ENCODE measurements at regions not wholly inside any gene's neighbourhood (a gene's known extent, or its start where the extent isn't known, plus 50 kb on each side); places are given as distances from the start of the nearest gene placed in this dataset.

DNA sequence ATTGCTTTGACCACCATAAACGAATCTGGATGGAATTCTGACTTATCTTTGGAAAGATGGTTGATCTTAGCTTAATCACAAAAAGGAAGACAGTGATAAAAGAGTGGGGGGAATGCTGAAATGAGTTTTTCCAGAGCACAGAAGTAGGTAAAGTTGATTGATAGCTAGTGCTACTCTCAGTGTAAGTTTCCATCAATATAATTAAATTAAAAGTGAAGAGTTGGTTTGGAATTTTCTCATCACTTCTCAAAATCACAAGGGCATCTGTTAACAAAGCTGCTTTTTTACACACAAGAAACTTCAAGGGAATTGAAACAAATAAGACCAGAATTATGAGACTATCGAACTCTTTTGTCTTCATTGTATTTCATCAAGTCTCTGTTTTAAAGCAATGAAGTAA is 1217.3 kb downstream of the REEP3 start:
- Histone ChIP-seq H3K27ac (no peak overlapping the region), H3K4me3 (no peak overlapping the region)
- TF ChIP-seq, protein P1, sequence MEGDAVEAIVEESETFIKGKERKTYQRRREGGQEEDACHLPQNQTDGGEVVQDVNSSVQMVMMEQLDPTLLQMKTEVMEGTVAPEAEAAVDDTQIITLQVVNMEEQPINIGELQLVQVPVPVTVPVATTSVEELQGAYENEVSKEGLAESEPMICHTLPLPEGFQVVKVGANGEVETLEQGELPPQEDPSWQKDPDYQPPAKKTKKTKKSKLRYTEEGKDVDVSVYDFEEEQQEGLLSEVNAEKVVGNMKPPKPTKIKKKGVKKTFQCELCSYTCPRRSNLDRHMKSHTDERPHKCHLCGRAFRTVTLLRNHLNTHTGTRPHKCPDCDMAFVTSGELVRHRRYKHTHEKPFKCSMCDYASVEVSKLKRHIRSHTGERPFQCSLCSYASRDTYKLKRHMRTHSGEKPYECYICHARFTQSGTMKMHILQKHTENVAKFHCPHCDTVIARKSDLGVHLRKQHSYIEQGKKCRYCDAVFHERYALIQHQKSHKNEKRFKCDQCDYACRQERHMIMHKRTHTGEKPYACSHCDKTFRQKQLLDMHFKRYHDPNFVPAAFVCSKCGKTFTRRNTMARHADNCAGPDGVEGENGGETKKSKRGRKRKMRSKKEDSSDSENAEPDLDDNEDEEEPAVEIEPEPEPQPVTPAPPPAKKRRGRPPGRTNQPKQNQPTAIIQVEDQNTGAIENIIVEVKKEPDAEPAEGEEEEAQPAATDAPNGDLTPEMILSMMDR (IDR thresholded peaks at IDR 0.05): no peak
- DNase-seq (ENCODE audit: low spot score): no peak

DNA sequence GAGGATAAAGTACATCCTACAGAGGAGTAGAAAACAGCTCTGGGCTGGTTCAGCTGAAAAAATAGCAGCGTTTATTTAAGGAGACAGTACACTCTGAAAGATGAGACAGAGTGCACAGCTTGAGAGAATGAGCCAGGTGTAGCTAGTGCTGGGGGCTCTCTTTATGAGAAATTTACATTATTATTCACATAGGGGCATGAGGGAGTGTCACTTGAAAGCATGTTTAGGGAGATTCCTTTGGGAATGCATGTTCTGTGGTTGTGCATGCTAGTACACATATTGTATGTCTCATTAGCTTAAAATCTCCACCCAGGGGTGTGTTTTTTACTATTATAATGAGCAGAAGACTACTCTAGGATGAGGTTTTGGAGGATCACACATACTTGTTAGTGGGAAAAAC is 1224.4 kb downstream of the REEP3 start:
- Histone ChIP-seq H3K4me3 (no peak overlapping the region), H3K27ac (no peak overlapping the region)
- no peak for DNase-seq (ENCODE audit: low spot score)
- TF ChIP-seq, protein P1 (IDR thresholded peaks at IDR 0.05): no peak

DNA sequence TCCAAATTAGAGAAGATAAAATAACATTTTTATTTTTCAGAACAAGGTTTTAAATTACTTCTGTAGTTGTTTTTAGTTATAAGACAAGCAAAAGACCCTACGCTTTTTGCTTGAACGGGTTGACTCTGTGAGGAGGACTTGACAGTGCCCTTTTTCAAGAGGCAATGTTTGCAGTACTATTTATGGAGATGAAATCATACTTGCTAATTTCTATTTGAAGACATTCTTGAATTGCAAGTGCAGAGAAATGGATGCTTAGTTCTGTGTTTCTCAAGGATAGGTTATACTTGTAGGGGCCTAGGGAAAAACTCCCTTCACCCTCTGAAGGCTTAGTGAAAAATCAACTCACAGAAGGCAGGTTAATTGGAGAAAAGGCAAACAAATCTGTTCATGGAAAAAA is 1229.5 kb downstream of the REEP3 start:
- no peak for DNase-seq (ENCODE audit: low spot score)
- TF ChIP-seq, protein P1 (IDR thresholded peaks at IDR 0.05): no peak
- no peak overlapping the region for H3K4me3 ChIP-seq
- no peak overlapping the region for H3K27ac ChIP-seq

DNA sequence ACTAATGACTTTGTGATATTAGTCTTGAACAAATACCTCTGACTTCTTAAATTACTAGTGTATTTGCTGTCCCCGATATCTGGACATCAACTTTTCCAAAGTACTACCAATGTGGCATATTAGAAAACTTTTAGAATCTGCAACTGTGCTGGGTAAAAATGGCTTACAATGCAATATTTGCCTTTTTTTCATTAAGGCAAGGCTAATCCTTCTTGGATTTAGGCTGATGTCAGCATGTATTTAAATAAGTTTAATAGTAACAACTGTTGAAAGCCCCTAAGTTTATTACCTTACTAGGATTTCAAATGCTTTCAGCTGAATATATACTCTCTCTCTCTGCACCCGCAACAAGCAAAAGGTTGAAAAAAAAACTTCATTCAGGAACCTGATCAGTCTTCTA is 1232.3 kb downstream of the REEP3 start:
- no peak overlapping the region for H3K4me3 ChIP-seq
- TF ChIP-seq, protein P1 (IDR thresholded peaks at IDR 0.05): no peak
- DNase-seq (ENCODE audit: low spot score): no peak
- H3K27ac ChIP-seq: no peak overlapping the region

DNA sequence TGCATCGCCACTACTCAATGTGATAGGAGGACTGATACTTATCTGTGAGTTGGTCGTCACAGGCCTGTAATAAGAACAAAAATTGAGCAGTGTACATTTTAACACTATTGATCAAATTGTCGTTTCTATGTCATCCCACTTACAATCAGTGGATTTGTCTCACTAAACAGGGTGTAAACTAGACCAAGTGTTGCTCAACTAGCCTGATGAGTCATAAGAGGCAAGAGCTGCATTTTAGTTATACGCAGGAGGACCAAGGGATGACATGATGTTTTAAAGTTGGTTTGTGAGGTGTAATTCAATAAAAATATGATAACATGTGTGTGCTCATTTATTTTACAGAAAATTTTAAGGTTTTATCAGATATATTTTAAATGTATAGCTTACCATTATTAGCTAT is 1239.2 kb downstream of the REEP3 start:
- TF ChIP-seq, protein P1 (IDR thresholded peaks at IDR 0.05): no peak
- no peak overlapping the region for H3K27ac ChIP-seq
- no peak overlapping the region for H3K4me3 ChIP-seq
- DNase-seq (ENCODE audit: low spot score): no peak

DNA sequence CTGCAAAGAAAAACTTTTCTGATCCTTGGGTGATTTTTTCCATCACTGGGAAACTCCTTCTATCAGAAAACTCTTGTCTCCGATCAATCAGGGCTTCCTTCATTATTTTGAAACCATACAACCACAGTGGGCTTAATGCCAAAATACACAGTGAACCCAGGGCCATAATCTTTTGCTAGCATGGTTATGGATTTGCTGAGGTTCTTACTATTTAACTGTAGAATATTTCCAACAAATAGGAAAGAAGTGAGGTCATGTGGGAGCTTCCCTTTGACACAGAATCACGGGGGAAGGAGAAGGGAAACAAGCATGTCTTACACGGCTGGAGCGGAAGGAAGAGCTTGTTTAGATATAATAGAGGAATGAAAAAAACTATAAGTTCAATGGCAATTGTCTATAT is 1241.7 kb downstream of the REEP3 start:
- TF ChIP-seq, protein P1 (IDR thresholded peaks at IDR 0.05): no peak
- no peak for DNase-seq (ENCODE audit: low spot score)
- Histone ChIP-seq H3K4me3 (no peak overlapping the region), H3K27ac (no peak overlapping the region)

DNA sequence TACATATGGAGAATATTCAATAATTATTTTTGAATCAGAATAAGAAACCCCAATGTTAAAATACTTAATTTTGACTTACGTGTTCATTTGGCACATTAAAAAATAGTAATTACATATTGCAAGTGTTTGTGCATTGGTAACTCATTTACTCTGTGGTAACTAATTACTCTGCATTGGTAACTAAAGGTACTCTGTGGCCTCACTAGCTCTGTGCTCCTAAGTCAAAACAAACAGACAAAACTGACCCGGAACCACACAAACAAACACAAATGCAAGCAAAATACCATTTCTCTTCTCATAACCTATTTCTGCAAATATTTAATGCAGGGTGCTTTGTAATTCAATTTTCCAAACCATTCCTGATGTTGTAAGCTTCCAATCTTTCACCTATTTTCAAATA is 1244.3 kb downstream of the REEP3 start:
- H3K4me3 ChIP-seq: no peak overlapping the region

More for the DNA sequence above, 1244.3 kb downstream of the REEP3 start:
- TF ChIP-seq, protein P1 (IDR thresholded peaks at IDR 0.05): no peak
- H3K27ac ChIP-seq: no peak overlapping the region
- no peak for DNase-seq (ENCODE audit: low spot score)

Data from coronary artery (tissue), 2 donors.